Fibroblast of villous mesenchyme (primary cell): ENCODE measurements at regions not wholly inside any gene's neighbourhood (a gene's known extent, or its start where the extent isn't known, plus 50 kb on each side); places are given as distances from the start of the nearest gene placed in this dataset.

Source experiments
- DNase-seq: peaks from one replicate; pipeline ENCODE4 v3.0.0-alpha.2; 2010; ENCODE audit warnings: low read depth
- H3K4me3 ChIP-seq: 2 replicates; pipeline ENCODE4 v1.5.1; 2011; ENCODE audit warnings: low read depth, mild to moderate bottlenecking, low read length
- TF ChIP-seq, protein P1 (sequence below): IDR thresholded peaks from 2 replicates; pipeline ENCODE4 v1.5.1; 2012; ENCODE audit warnings: low read depth, mild to moderate bottlenecking, low read length; ENCODE audit not compliant: insufficient read depth

DNA sequence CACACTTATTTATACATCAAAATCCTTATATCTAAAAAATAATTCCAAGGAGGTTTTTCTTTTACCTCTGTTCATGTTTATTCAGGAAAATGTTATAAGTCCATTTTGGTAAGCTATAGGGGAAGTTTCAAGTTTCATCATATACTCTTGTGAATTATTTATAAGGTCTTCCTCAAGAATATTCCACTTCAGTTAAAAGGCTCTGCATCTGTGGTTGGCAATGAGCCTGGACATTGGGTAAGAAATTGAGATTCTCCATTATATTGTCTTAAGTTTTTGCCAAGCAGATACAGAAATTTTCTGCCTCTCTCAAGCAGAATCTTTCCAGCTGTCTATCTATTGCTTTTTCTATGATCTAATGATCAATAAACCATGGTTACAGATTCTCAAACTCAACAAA lies 641.9 kb downstream of the NLGN4X start:
- no peak for DNase-seq
- TF ChIP-seq, protein P1, sequence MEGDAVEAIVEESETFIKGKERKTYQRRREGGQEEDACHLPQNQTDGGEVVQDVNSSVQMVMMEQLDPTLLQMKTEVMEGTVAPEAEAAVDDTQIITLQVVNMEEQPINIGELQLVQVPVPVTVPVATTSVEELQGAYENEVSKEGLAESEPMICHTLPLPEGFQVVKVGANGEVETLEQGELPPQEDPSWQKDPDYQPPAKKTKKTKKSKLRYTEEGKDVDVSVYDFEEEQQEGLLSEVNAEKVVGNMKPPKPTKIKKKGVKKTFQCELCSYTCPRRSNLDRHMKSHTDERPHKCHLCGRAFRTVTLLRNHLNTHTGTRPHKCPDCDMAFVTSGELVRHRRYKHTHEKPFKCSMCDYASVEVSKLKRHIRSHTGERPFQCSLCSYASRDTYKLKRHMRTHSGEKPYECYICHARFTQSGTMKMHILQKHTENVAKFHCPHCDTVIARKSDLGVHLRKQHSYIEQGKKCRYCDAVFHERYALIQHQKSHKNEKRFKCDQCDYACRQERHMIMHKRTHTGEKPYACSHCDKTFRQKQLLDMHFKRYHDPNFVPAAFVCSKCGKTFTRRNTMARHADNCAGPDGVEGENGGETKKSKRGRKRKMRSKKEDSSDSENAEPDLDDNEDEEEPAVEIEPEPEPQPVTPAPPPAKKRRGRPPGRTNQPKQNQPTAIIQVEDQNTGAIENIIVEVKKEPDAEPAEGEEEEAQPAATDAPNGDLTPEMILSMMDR = no peak
- H3K4me3 ChIP-seq = no peak overlapping the region

DNA sequence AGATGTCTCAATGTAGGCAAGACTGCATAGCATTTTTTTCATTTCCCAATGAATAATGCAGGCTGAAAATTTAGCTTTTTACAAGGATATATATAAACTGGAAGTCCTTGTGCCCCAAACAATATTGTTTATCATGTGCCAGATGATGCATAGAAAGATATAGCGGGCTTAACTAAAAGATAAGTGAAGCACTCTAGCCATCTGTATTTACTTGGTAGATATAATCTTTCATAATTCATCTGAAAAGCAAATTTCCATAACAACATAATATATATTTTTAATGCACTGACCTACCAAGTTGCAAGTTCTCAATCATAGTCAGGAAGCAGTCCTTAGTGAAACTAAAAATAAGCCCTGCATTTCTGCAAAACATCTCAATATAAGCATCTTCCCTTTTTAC lies 653.3 kb downstream of the NLGN4X start:
- no peak for DNase-seq
- no peak overlapping the region for H3K4me3 ChIP-seq
- TF ChIP-seq, protein P1 = no peak

DNA sequence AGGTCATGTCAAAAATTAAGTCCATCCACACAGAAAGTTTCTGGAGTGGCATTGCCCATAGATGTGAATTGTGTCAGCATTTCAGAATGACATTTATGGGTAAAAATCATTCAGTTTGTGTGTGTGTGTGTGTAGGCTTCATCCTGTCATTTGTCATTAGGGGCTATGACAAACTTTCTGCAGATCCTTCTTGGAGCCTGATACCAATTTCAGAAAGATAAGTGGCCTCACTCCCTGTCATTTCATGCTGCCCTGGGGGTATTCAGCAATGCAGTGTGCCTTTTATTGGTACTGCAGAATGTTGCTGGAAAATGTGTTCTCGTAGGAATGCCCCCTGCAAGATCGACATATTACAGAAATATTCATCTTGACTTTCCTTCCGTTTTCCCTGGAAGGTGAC lies 659.7 kb downstream of the NLGN4X start:
- no peak for DNase-seq
- H3K4me3 ChIP-seq = no peak overlapping the region
- TF ChIP-seq, protein P1 = no peak

DNA sequence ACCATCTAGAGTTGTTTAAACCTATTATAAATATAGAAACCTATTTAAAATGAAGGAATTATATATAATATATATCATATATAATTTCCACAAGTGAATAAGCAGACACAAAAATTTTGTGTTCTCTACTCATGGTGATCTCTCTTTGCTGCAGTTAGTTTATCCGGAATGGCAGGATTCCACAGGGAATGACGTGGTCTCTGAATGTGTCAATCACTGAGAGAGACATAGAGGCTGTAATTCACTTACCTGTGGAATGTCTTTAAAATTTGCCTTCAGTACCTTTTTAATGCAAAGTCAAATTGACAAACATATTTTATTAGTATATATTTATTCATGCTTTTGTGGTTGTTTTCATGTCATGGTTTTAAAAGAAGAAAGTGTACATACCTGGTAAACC lies 669.3 kb downstream of the NLGN4X start:
- no peak overlapping the region for H3K4me3 ChIP-seq
- TF ChIP-seq, protein P1 = no peak
- no peak for DNase-seq

DNA sequence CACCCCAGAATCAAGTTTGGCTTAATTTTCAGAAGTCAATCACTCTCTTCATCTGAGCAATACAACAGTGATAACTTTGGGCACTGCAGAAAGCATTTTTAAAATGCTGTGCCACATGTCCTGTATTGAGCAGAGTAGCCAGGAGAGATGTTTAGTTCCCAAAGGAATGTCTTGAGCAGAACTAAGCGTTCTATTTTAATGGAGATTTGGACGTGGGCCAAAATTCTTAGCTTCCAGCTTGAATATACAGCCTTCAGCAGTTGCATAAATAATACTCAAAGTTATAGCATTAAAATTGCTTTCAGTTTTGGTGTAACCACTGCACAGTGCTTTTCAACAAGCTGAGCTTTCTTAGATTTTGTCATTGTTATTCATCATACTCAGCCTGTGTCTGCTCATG lies 679.2 kb downstream of the NLGN4X start:
- no peak for DNase-seq
- H3K4me3 ChIP-seq = no peak overlapping the region
- TF ChIP-seq, protein P1 = no peak

DNA sequence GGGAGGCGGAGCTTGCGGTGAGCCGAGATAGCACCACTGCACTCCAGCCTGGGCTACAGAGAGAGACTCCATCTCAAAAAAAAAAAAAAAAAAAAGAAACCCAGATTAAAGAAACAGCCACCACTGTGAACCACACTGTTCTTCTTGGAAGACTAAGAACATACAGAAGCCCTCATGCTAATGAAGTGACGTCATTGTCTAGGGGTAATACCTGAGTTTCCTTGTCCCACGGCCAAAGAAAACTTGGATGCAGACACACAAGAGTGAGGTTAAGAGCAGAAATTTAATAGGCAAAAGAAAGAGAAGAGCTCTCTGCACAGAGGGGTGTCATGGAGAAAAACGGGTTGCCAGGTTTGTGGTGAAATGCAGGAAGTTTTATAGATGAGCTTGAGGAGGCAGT lies 691.6 kb downstream of the NLGN4X start:
- no peak for DNase-seq
- TF ChIP-seq, protein P1 = no peak
- no peak overlapping the region for H3K4me3 ChIP-seq

DNA sequence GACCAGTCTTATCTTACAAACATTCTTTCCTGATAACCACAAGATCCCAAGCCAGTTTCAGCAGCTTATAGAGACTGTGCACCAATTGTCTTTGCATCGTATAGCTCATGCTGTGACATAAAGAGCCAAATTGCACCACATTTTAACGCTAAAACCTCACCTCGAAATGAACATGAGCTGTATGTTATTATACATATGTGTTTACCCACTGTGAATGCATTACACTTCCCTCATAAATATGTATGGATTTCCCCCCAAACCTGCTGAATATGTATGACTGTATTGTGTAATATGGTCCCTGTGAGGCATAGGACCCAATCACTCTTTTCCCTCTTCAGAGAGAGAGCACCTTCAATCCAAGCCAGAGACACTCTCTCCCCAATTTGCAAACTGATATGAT lies 692.4 kb downstream of the NLGN4X start:
- TF ChIP-seq, protein P1 = no peak
- no peak for DNase-seq
- no peak overlapping the region for H3K4me3 ChIP-seq
